ENCODE measurements at regions not wholly inside any gene's neighbourhood (a gene's known extent, or its start where the extent isn't known, plus 50 kb on each side); places are given as distances from the start of the nearest gene placed in this dataset.

GRCh38 chr6:134817448-134817847 lies 132.5 kb downstream of the ALDH8A1 start:
- no peak for DNase-seq (ENCODE audit: low read depth)
- TF ChIP-seq, protein P1, sequence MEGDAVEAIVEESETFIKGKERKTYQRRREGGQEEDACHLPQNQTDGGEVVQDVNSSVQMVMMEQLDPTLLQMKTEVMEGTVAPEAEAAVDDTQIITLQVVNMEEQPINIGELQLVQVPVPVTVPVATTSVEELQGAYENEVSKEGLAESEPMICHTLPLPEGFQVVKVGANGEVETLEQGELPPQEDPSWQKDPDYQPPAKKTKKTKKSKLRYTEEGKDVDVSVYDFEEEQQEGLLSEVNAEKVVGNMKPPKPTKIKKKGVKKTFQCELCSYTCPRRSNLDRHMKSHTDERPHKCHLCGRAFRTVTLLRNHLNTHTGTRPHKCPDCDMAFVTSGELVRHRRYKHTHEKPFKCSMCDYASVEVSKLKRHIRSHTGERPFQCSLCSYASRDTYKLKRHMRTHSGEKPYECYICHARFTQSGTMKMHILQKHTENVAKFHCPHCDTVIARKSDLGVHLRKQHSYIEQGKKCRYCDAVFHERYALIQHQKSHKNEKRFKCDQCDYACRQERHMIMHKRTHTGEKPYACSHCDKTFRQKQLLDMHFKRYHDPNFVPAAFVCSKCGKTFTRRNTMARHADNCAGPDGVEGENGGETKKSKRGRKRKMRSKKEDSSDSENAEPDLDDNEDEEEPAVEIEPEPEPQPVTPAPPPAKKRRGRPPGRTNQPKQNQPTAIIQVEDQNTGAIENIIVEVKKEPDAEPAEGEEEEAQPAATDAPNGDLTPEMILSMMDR (IDR thresholded peaks at IDR 0.05; ENCODE audit: low read length, missing control alignments), result no peak
- no peak overlapping the region for H3K4me3 ChIP-seq (replicated peaks; ENCODE audit: low read depth, low read length)

GRCh38 chr6:134816780-134817179 lies 133.1 kb downstream of the ALDH8A1 start:
- TF ChIP-seq, protein P1 (IDR thresholded peaks at IDR 0.05; ENCODE audit: low read length, missing control alignments), result no peak
- DNase-seq (ENCODE audit: low read depth), result no peak
- no peak overlapping the region for H3K4me3 ChIP-seq (replicated peaks; ENCODE audit: low read depth, low read length)

DNA sequence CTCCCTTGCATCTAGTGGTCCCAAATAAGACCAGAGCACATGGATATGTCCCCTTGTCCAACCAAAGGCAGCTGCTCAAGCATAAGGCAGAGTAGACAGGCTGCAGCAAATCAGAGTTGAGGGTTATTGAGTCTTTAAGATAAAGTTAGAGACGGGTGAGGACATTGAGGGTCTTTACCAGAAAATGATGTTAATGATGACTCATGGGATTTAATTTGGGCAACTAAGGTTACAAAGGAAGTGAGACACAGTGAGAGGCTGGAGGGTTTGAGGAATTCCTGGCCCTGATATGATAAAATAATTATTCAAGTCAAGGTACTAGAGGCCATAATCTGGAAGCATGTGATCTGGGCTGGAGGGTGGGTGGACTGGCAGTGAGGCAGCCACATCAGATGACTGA lies 133.6 kb downstream of the ALDH8A1 start:
- TF ChIP-seq, protein P1 (IDR thresholded peaks at IDR 0.05; ENCODE audit: low read length, missing control alignments), result no peak
- no peak overlapping the region for H3K4me3 ChIP-seq (replicated peaks; ENCODE audit: low read depth, low read length)
- DNase-seq (ENCODE audit: low read depth), result no peak

- H3K4me3 ChIP-seq (replicated peaks; ENCODE audit: low read depth, low read length), result no peak overlapping the region
- DNase-seq (ENCODE audit: low read depth), result no peak
- TF ChIP-seq, protein P1 (IDR thresholded peaks at IDR 0.05; ENCODE audit: low read length, missing control alignments), result no peak
Observed at GRCh38 chr6:134814076-134814695, 135.7 kb downstream of the ALDH8A1 start.

GRCh38 chr6:134813146-134813545 lies 136.8 kb downstream of the ALDH8A1 start:
- TF ChIP-seq, protein P1 (IDR thresholded peaks at IDR 0.05; ENCODE audit: low read length, missing control alignments), result no peak
- H3K4me3 ChIP-seq (replicated peaks; ENCODE audit: low read depth, low read length), result no peak overlapping the region
- DNase-seq (ENCODE audit: low read depth), result peak; percentile 53

- H3K4me3 ChIP-seq (replicated peaks; ENCODE audit: low read depth, low read length), result no peak overlapping the region
- TF ChIP-seq, protein P1 (IDR thresholded peaks at IDR 0.05; ENCODE audit: low read length, missing control alignments), result no peak
- no peak for DNase-seq (ENCODE audit: low read depth)
Observed at GRCh38 chr6:134810402-134810801, 139.5 kb downstream of the ALDH8A1 start.

- TF ChIP-seq, protein P1 (IDR thresholded peaks at IDR 0.05; ENCODE audit: low read length, missing control alignments), result no peak
- DNase-seq (ENCODE audit: low read depth), result no peak
- no peak overlapping the region for H3K4me3 ChIP-seq (replicated peaks; ENCODE audit: low read depth, low read length)
Observed at GRCh38 chr6:134809130-134809529, 140.8 kb downstream of the ALDH8A1 start.
